Stimulated activated CD4-positive, alpha-beta T cell treated with anti-CD3 and anti-CD28 coated beads, Interleukin-1b, Interleukin-23, amount 100 ng/mL, for 4 hours (primary cell): ENCODE measurements at regions not wholly inside any gene's neighbourhood (a gene's known extent, or its start where the extent isn't known, plus 50 kb on each side); places are given as distances from the start of the nearest gene placed in this dataset.

Experiments
- DNase-seq, 2 donors: peaks; one replicate each; pipeline ENCODE4 v3.0.0-alpha.2; 2020; ENCODE audit warnings: low read depth in 2 of 2

- no peak for DNase-seq
These were observed 250.1 kb upstream of the MEF2C start for GRCh38 chr5:89133129-89133528.

- no peak for DNase-seq
These were observed 247.9 kb upstream of the MEF2C start for GRCh38 chr5:89130851-89131250.

DNA sequence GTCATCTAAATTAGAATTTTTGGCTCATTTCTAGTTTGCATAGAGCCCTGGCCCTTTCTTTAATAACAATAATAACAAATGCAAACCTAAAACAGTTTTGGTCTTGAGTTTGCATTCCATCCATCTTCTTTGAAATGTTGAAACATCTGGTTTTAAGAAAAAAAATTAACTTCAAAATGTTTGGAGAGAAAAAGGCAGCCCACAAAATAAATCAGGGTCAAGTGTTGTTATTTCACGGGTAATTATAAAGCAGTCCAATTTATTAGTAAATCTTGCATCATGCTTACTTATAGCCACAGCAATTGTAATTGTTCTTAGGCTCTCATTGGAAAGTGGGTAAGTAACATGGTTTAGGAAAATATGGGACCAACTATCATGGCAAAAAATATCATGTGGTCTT lies 247.0 kb upstream of the MEF2C start:
- no peak for DNase-seq

GRCh38 chr5:89128906-89129625 lies 246.1 kb upstream of the MEF2C start:
- DNase-seq: no peak

DNA sequence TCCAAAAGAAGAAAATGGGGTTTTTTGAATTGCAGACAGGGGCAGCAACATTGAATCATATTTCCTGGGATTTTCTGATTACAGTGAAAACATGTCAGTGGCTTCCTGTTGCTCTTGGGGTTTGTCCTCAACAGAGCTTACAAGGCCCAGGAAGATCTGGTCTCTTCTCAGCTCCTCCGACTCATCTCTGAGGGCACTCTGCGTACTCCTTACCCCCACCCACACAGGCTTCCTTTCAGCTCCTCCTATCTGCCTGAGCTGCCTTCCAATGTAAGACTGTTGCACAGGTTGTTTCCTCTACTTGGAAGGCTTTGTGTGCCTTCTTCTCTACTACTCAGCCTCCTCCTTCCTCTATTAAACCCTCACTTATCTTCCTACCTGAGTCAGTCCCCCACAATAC lies 245.1 kb upstream of the MEF2C start:
- DNase-seq: no peak

DNA sequence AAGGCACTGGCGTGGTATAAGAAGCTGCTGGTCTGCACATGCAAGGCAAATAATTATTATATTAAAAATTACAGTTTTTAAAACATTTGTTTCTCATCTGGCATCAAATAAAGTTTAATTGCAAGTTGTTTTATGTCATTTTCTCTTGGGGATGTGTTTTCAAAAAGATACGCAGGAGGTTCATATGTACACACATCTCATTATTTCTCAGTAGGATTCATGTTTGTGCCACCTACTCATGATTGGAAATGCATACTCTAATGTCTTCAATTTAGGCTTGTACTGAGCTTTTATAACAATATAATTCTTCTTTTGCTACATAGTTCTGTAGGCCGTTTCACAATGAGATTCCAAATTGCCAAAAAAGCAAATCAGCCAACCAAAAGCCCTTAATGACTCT lies 244.2 kb upstream of the MEF2C start:
- DNase-seq: no peak

- DNase-seq: no peak
These were observed 242.4 kb upstream of the MEF2C start for GRCh38 chr5:89125372-89125771.

DNA sequence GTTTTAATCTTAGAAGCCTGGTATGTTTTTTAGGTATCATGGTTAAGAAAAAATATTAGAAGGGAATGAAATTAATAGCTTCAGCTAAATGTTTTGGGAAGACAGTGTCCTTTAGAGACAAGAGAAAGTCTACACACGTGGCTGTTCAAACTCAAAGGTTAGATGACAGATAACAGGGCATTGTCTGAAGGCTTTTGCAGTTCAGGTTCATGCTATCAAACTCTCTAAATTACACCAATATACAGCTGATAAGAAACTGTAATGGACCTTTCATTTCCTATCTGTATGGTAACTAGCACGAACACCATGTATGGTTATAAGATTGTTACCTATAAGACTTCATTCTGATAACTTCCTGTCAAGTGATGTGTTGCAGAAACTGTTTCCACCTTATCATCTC lies 240.6 kb upstream of the MEF2C start:
- DNase-seq: no peak

DNA sequence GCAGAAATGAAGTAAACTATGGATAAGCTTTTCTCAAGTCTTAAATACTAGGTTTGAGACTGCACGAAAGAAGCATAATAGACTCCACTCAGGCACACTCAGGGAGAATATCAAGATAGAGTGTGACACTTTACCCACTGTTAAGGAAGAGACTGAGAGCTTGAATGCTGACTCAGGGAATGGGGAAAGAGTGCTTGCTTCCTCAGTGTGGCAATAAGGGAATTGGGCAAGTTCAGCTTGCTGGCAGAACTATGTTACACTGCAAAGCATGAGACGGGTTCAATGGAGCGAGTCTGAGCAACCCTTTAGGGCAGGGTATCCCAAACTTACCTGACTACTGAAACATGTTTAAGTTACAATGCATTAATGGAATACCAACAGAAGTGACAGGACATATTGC lies 237.7 kb upstream of the MEF2C start:
- DNase-seq: no peak

- no peak for DNase-seq
These were observed 234.2 kb upstream of the MEF2C start for GRCh38 chr5:89117124-89117644.

GRCh38 chr5:89110916-89111646 lies 228.1 kb upstream of the MEF2C start:
- DNase-seq: no peak

GRCh38 chr5:89106480-89106879 lies 223.5 kb upstream of the MEF2C start:
- no peak for DNase-seq

GRCh38 chr5:89105836-89106235 lies 222.9 kb upstream of the MEF2C start:
- no peak for DNase-seq

DNA sequence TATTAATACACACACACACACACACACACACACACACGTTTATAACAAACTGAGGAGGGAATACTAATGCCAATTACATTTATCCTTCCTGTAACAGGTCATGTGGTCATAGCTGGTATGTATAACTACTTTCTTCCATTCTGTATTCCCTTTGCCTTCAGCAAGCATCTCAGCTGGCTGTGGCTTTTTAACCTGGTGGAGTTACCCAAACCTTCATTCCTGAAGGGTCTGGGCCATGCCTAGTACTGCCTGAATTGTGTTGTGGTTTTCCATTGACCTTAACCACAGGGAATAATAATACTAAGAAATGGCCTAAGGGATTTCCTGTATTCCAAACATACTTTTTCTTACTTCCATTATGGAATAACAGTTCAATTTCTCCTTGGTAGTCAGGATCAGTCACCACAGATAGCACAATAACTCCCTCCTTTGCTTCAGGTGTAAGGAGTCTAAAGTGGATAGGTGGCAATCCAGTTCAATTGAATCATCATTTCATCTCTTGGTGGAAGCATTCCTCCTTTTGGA lies 222.2 kb upstream of the MEF2C start:
- no peak for DNase-seq

DNA sequence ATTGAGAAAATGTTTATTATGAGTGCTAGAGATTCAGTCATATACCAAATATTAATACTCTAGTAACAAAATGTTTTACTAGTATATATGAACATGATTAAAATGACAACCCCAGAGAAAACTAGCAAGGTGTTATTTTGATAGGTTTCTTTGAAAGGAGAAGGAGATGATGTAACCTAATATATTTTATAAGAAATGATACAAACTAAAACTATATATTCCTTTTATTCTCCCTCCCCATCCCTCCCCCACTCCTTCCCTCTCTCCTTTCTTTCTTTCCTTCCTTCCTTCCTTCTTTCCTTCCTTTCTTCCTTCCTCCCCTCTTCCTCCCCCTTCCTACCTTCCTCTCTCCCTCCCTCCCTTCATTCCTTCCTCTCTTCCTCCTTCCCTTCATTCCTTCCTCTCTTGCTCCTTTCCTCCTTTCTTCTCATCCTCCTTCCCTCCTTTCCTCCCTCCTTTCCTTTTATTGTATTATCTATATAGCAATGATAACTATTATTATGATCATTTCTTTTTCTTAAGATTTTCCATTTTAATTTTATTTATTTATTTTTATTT lies 215.3 kb upstream of the MEF2C start:
- DNase-seq: no peak

- no peak for DNase-seq
These were observed 214.1 kb upstream of the MEF2C start for GRCh38 chr5:89097103-89097502.

DNA sequence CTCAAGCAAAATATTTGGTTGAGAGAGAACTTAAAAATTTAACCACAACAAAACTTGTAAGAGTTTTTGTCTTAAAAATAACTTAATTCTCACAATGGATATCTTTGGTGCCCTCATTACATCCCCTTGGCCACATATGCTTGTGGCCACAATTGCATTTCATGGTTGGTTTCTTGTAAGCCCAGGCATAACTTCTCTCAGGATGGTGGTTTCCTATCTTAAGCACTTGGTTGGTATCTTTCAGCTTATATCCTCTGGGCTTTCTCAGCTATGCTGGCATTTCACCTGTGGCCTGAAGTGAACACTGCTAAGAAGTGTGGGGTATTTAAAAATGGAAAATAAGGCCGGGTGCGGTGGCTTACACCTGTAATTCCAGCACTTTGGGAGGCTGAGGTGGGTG lies 212.4 kb upstream of the MEF2C start:
- no peak for DNase-seq

GRCh38 chr5:89090037-89090436 lies 207.1 kb upstream of the MEF2C start:
- no peak for DNase-seq

DNA sequence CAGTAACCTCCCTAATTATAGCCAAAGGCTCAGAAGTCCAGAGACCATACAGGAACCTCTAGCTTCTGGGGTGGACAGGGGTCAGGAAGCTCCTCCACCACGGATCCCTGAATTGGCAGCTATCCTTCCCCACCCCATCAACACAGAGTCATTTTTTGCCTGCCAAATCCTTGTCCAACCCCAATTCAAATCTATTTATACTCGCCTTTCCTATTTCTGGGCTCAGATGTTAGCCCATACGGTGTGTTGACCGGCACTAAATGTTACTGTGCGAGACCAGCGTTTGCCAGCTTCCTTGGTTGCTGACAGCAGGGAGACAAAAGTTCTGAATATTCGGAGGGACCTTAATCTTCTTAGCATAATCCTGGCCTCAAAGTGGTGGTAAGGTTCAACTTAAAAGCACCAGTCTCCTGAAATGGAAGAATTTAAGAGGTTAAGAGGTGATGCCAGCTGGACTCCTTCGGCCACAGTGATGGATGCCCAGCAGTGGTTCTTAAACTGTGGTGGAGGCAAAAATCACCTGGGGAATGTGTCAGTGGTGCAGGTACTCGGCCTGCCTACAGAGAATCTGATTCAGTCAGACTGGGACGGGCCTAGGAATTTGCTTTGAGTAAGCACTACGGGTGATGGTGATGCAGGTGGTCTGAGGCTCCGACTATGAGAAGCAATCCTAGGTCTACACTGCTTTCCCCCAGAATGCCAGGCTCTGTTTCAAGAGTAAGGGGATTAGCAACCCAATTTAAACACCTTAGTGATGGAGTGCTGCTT lies 204.8 kb upstream of the MEF2C start:
- DNase-seq: no peak

DNA sequence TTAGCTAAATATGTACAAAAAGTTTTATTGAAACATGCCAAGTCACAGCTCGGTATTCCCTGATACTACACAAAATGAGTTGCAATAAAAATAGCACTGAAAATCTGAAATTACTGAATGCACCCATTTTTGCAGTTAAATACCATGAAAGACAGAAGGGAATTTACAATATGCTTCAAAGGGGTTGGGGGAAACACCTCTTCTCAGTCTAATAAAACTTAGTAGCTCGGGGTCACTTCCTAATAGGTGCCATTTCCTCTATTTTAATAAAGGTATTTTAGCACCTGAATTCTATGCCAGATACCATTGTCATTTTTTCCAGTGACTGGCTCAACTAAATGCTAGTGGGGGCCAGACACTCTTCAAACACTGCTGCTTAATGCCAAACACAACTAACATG lies 204.1 kb upstream of the MEF2C start:
- no peak for DNase-seq

- DNase-seq: no peak
These were observed 203.6 kb upstream of the MEF2C start for GRCh38 chr5:89086390-89087086.
